ENCODE measurements at regions not wholly inside any gene's neighbourhood (a gene's known extent, or its start where the extent isn't known, plus 50 kb on each side); places are given as distances from the start of the nearest gene placed in this dataset.

DNA sequence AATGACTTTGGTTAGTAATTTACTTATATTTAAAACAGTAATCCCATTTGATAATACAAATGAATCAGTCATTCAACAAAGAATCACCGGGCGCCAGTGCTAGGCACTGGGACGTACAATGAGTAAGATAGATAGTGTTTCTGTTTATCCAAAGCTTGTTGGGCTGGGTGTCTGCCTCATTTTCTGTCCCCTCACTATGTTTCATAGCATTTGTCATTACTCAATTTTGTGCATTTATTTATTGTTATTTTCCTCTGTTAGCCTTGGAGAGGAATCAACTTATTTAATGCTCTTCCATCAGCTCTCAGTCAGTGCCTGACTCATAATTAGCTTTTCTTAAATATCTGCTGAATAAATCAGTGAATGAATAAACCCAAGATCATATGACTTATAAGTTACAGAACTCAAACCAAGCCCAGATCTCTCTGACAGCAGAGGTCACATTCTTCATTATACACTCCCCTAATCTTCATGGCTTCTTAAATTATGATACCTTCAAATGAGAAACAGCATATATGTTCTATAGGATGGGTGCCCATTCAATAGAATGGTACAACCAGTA lies 86.2 kb downstream of the TSPAN8 start:
- TF ChIP-seq GATA2 (IDR thresholded peaks at IDR 0.05; ENCODE audit: low read depth, low read length) (no peak), GATA3 (IDR thresholded peaks at IDR 0.05; ENCODE audit: low read depth, low read length) (no peak)

DNA sequence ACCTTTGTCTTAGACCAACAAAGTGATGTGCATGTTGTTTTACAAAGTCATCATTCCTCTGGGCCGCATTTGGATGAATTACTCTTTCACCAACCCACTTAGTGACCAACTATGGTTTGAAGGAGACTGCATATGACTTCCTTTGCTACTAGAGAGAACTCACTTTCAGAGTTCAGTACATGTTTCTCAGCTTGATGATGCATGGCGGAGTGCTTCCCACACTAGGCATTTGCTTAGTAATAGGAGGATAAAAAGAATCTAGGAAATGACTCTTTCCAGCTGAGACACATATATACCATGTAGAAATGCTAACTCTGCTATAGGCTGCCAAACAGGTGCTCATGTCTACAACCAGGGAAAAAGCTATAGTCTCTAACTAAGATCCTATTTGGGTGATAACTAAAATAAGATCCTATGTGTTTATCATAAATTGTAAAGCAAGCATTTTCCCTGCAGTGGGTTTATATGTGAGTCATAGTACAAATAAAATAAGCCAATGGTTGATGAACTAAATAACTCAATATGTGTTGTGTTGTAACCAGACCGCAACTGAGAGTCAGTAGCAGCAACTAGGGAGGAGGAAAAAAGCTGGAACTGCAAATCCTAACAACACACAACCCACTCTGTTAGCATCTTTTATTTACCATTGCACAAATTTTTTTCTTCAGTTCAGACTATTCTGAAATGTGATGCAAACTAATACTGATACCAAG lies 87.2 kb downstream of the TSPAN8 start:
- TF ChIP-seq GATA3 (IDR thresholded peaks at IDR 0.05; ENCODE audit: low read depth, low read length), result no peak
- no peak for TF ChIP-seq GATA2 (IDR thresholded peaks at IDR 0.05; ENCODE audit: low read depth, low read length)

DNA sequence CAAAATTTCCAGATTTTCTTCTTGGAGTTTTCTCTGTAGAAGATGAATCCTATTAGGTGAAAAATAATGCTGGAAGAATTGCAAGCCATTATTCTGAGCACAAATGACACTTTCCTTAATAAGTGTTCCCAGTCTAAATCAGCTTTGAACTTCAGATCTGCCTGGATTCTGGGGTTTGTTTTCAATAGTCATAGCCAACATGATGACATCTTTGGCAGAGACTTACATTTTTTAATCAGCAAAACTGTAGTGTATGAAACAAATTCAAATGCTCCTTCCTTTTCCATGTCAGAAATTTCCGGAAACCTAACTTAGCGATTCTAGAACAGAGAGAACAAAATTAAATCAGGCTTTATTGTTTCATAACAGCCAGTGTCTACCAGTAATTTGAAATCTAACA lies 88.5 kb downstream of the TSPAN8 start:
- no peak for TF ChIP-seq GATA3 (IDR thresholded peaks at IDR 0.05; ENCODE audit: low read depth, low read length)
- no peak for TF ChIP-seq GATA2 (IDR thresholded peaks at IDR 0.05; ENCODE audit: low read depth, low read length)

DNA sequence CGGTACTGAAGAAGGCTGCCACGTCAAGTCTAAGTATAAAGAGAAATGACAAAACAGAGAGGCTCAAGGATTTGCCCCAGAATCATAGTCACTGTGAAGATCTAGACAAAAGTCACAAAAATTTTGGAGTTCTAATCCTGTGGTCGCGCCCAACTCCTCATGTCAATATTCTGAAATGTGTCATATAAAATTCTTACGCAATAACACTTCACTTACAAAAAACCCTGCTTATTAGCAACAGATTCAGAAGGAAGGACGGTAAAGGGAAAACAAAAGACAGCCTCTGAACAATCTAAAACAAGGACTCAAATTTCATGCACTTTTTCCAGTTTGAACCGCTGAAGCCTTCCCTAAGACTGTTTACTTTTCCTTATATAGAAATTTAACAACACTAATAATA lies 94.7 kb downstream of the TSPAN8 start:
- TF ChIP-seq GATA3 (IDR thresholded peaks at IDR 0.05; ENCODE audit: low read depth, low read length) (no peak), GATA2 (IDR thresholded peaks at IDR 0.05; ENCODE audit: low read depth, low read length) (no peak)

DNA sequence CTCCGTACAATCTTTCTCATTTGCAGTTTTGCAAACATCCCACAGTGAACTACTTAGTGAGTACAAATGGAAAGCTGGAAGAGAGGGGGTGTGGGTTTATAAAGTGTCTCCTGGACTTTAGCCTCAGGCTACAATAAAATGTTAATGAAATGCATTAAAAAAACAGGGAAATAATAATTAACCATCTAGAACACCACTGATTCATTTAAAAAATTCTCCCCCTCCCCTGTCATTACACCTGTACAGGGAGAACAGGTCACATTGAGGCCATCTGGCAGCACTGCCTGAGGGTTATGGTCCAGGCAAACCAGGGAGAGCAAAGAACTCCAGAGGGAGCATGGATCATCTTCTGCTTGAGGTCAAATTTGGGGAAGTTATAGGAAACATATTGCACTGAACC lies 96.3 kb downstream of the TSPAN8 start:
- TF ChIP-seq GATA3 (IDR thresholded peaks at IDR 0.05; ENCODE audit: low read depth, low read length) (no peak), GATA2 (IDR thresholded peaks at IDR 0.05; ENCODE audit: low read depth, low read length) (no peak)

- TF ChIP-seq GATA3 (IDR thresholded peaks at IDR 0.05; ENCODE audit: low read depth, low read length) (no peak), GATA2 (IDR thresholded peaks at IDR 0.05; ENCODE audit: low read depth, low read length) (no peak)
Observed at GRCh38 chr12:71060426-71060825, 97.4 kb downstream of the TSPAN8 start.

GRCh38 chr12:71057330-71057729 lies 100.5 kb downstream of the TSPAN8 start:
- TF ChIP-seq GATA2 (IDR thresholded peaks at IDR 0.05; ENCODE audit: low read depth, low read length) (peak; percentile 11; the same call in 1 of the 2 replicates), GATA3 (IDR thresholded peaks at IDR 0.05; ENCODE audit: low read depth, low read length) (peak; percentile 70)

DNA sequence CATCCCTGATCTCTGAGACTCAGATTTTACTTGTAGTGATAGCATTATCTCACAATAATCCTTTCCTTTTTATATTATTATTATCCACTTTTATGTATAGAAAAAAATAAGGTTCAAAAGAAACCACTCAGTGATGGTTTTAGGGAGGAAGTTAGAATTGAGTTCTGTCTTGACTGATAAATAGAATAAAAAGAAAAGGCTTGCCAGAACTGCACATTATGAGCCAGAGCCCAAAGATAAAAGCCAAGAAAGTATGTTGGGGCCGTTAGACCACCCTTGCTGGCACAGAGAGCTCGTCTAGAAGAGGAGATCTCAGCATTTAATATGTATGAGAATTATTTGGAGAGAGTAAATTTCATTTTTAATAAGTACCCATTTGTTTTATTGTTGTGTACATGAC lies 103.2 kb downstream of the TSPAN8 start:
- no peak for TF ChIP-seq GATA2 (IDR thresholded peaks at IDR 0.05; ENCODE audit: low read depth, low read length)

DNA sequence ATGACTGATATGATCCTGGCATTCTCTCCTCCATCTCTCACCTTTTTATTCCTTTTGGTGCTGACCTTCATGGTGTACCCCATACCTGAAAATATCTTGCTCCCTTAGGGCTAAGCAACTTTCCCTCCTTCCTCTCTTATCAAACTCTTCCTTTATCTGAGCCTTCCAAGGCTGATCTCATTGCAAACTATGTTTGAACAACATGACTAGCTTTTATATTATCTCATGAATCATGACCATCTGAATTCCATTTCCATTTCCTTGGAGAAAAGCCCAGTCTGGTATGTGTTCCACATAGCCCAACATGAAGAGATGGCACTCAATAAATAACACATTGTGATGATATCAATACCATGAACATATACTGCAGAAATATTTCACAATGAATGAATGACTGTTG lies 111.6 kb downstream of the TSPAN8 start:
- TF ChIP-seq GATA2 (IDR thresholded peaks at IDR 0.05; ENCODE audit: low read depth, low read length) (no peak), GATA3 (IDR thresholded peaks at IDR 0.05; ENCODE audit: low read depth, low read length) (no peak)

DNA sequence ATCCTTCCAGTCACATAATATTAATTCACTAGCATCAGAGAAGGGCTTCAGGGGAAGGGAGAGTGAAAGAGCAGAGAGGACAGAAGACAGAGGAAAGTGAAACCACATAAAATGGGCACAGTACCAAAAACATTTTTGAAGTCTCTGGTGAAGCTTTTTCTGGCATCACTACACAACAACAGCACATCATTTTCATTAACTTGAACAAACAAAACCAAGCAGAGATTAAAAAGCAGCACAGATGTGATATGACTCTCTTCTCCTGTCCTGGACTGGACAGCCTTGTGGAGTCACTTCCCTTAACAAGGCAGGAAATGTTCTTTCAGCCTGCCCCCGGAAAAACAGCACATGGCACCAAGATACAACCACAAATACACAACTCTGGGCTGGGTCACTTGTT lies 112.0 kb downstream of the TSPAN8 start:
- TF ChIP-seq GATA2 (IDR thresholded peaks at IDR 0.05; ENCODE audit: low read depth, low read length) (no peak), GATA3 (IDR thresholded peaks at IDR 0.05; ENCODE audit: low read depth, low read length) (no peak)

GRCh38 chr12:71041476-71041875 lies 116.3 kb downstream of the TSPAN8 start:
- TF ChIP-seq GATA2 (IDR thresholded peaks at IDR 0.05; ENCODE audit: low read depth, low read length), result no peak
- TF ChIP-seq GATA3 (IDR thresholded peaks at IDR 0.05; ENCODE audit: low read depth, low read length), result no peak

DNA sequence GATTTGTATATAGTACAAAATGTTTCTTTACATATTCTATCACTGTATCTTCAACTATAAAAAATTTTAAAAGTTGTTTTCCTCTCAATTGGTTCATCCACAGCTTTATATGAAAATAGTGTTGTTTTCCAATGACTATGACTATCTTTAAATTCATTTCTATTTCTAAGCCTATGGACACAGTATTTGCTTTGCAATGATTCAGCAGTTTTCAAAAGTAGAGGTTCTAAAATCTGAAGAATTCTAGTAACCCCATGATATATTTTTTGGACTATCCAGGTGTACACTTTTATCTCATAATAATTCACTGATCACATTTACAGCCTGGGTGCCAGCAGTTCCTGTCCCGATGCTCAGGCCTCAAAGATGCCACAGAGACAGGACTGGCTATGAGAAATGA lies 118.4 kb upstream of the PTPRR start:
- TF ChIP-seq GATA2 (IDR thresholded peaks at IDR 0.05; ENCODE audit: low read depth, low read length) (no peak), GATA3 (IDR thresholded peaks at IDR 0.05; ENCODE audit: low read depth, low read length) (no peak)

- TF ChIP-seq GATA2 (IDR thresholded peaks at IDR 0.05; ENCODE audit: low read depth, low read length) (no peak), GATA3 (IDR thresholded peaks at IDR 0.05; ENCODE audit: low read depth, low read length) (no peak)
Observed at GRCh38 chr12:71036526-71036925, 116.0 kb upstream of the PTPRR start.

DNA sequence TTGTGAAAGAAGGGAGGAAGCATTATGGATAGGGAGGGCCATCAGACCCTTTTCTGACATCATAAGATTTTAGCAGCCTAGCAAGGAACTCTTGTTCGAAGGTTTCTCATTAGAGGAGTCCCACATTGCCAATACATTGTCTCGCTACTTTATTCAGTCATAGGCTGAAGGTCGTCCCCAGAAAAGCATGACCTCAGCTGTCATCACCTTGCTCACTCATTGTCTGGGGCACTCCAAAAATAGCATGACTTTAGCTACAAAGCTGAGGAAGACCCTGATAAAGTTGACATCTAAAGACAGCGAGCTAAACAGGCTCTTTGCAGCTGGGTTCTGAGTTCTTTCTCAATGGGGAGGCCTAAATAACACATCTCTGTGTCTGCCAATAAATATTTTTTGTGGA lies 112.4 kb upstream of the PTPRR start:
- no peak for TF ChIP-seq GATA2 (IDR thresholded peaks at IDR 0.05; ENCODE audit: low read depth, low read length)
- no peak for TF ChIP-seq GATA3 (IDR thresholded peaks at IDR 0.05; ENCODE audit: low read depth, low read length)

DNA sequence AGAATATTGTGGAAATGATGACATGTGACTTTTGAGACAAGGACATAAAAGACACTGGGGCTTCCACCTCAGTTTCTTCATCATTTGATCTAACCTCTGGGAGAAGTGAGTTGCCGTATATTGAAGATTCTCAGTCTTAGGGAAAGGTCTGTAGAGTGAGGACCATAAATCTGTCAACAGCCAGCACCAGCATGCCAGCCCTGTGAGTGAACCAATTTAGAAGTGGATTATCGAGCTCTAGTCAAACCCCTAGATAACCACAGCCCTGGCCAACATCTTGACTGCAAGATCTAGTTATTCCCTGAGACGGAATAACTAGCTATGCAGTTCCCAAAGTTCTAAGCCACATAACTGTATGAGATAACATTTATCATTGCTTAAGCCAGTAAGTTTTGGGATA lies 108.8 kb upstream of the PTPRR start:
- TF ChIP-seq GATA2 (IDR thresholded peaks at IDR 0.05; ENCODE audit: low read depth, low read length) (no peak), GATA3 (IDR thresholded peaks at IDR 0.05; ENCODE audit: low read depth, low read length) (no peak)

Measured in SH-SY5Y (cell line).